Spleen (tissue), 7 donors: ENCODE measurements at regions not wholly inside any gene's neighbourhood (a gene's known extent, or its start where the extent isn't known, plus 50 kb on each side); places are given as distances from the start of the nearest gene placed in this dataset.

Source experiments
- CTCF ChIP-seq, 11 experiments: fragments of 200-600 bp in 7 of 11; fragments of 450-650 bp in 4 of 11; sonication (generic) in 4 of 11; IDR thresholded peaks in 8 of 11; conservative IDR thresholded peaks in 3 of 11; 1 replicate in 7 of 11; 2 replicates in 4 of 11; pipeline versions ENCODE4 v1.4.0 to v1.8.0; 2016 to 2021; ENCODE audit warnings: antibody characterized with exemption in 11 of 11, inconsistent platforms in 4 of 11, mild to moderate bottlenecking in 1 of 11
- POLR2A ChIP-seq, 3 donors: fragments of 450-650 bp; IDR thresholded peaks; one replicate each; pipeline ENCODE4 v1.5.1; 2017; ENCODE audit warnings: antibody characterized with exemption in 3 of 3, mild to moderate bottlenecking in 1 of 3
- POLR2AphosphoS5 ChIP-seq, 3 donors: sonication (generic); formaldehyde crosslinking; IDR thresholded peaks; one replicate each; pipeline ENCODE4 v1.5.1; 2017; ENCODE audit warnings: antibody characterized with exemption in 3 of 3
- donor health status: DM: no; HTN: no; CAD: no; lungs with moderate emphysema.
- donor health status: DM: no; HTN: no; CAD: no.
- donor health status: DM: no; HTN: no; CAD: no.

- TF ChIP-seq CTCF (IDR thresholded peaks at IDR 0.05 in 8 of 11, conservative IDR thresholded peaks at IDR 0.05 in 3 of 11): no peak
- no peak for TF ChIP-seq POLR2A (IDR thresholded peaks at IDR 0.05)
- no peak for TF ChIP-seq POLR2AphosphoS5 (IDR thresholded peaks at IDR 0.05)
Observed at GRCh38 chr6:104462811-104463599, 396.7 kb downstream of the HACE1 start.
